Ovary (tissue), 7 donors: ENCODE measurements at regions not wholly inside any gene's neighbourhood (a gene's known extent, or its start where the extent isn't known, plus 50 kb on each side); places are given as distances from the start of the nearest gene placed in this dataset.

Experiments used
- DNase-seq, 5 donors: peaks; one replicate each; pipeline ENCODE4 v3.0.0-alpha.2; 2019 to 2020
- H3K27ac ChIP-seq, 2 donors: fragments of 200-600 bp; one replicate each; pipeline versions ENCODE4 v1.5.1 to v1.8.0; 2019 to 2022
- H3K27me3 ChIP-seq: fragments of 200-600 bp; one replicate; pipeline ENCODE4 v1.8.0; 2022
- H3K36me3 ChIP-seq: fragments of 200-600 bp; sonication (generic); one replicate; pipeline ENCODE4 v1.5.1; 2019
- H3K4me1 ChIP-seq: one replicate; pipeline ENCODE4 v1.8.1; 2013; ENCODE audit warnings: mild to moderate bottlenecking, moderate library complexity; ENCODE audit not compliant: insufficient read depth
- H3K4me3 ChIP-seq: fragments of 200-600 bp; sonication (generic); one replicate; pipeline ENCODE4 v1.5.1; 2017
- H3K9me3 ChIP-seq, 2 donors: fragments of 200-600 bp in 1 of 2; sonication (generic) in 1 of 2; one replicate each; pipeline versions ENCODE4 v1.5.1 to v1.8.1; 2013 to 2019; ENCODE audit warnings: mild to moderate bottlenecking in 1 of 2, moderate library complexity in 1 of 2
- EP300 ChIP-seq: sonication (generic); formaldehyde crosslinking; IDR thresholded peaks from one replicate; pipeline ENCODE4 v1.6.1; 2017; ENCODE audit warnings: antibody characterized with exemption
- POLR2A ChIP-seq: fragments of 450-650 bp; IDR thresholded peaks from one replicate; pipeline ENCODE4 v1.6.1; 2017; ENCODE audit warnings: antibody characterized with exemption, mild to moderate bottlenecking, moderate library complexity
- WGBS, 3 donors: extraction: QIAGEN DNeasy Blood & Tissue Kit in 1 of 3; methylation state at CpG; one replicate each; pipeline versions ENCODE4 v1.1.5 to v1.1.7; 2013 to 2017; 5-methylcytosine and 5-hydroxymethylcytosine counted together
- intact Hi-C, 4 donors: fragments of 100-400 bp; cut with DNase I; formaldehyde crosslinking; loops; one replicate each; pipeline versions ENCODE4 v1.11.0 to v1.15.1; 2022 to 2023
- TF ChIP-seq, protein P1 (sequence below), 3 donors: fragments of 450-650 bp in 2 of 3; fragments of 200-600 bp in 1 of 3; IDR thresholded peaks; one replicate each; pipeline versions ENCODE4 v1.5.1 to v1.8.0; 2016 to 2022; ENCODE audit warnings: antibody characterized with exemption in 3 of 3, mild to moderate bottlenecking in 1 of 3
- donor health status: DM: no; HTN: no; CAD: no; lungs with moderate emphysema.
- donor health status: DM: no; HTN: no; CAD: no.
- donor health status: Bipolar disorder and iron deficiency.
- donor health status: DM: no; HTN: no; CAD: no.
- donor health status: DM: yes; HTN: yes; CAD: no.

DNA sequence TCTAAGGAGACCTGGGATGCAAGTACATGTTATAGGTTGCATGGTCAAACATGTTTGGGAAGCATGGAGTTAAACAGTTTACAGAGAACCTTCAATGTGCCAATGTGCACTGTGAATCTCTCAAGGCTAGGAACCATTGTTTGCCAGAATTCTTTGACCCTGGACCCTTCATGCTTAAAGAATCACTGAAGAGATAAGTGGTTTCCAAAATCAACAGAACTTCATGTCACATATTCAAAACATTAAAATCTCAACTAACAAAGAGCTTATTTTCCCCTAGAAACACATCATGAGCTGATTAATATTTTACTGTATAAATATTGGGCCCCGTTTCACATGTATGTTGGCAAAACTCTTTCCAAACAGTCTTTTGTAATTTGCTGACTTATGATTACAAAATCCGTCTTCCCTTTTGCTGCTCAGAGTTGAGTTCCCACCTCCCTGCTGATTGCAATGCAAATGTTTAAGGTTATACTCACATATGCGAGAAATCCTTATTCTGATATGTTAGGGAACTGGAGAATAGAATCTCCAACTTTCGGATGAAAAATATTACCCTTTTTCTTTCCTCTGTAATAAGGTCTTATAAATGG lies 380.2 kb downstream of the DIPK2A start:
- Histone ChIP-seq H3K4me3 (no peak overlapping the region), H3K9me3 (no peaks in the 10 kb centered on the region), H3K4me1 (no peaks in the 10 kb centered on the region), H3K27ac (no peak overlapping the region), H3K36me3 (no peaks in the 10 kb centered on the region), H3K27me3 (no peaks in the 10 kb centered on the region)
- no peak for DNase-seq
- TF ChIP-seq POLR2A = no peak
- TF ChIP-seq EP300 = no peak
- TF ChIP-seq, protein P1, sequence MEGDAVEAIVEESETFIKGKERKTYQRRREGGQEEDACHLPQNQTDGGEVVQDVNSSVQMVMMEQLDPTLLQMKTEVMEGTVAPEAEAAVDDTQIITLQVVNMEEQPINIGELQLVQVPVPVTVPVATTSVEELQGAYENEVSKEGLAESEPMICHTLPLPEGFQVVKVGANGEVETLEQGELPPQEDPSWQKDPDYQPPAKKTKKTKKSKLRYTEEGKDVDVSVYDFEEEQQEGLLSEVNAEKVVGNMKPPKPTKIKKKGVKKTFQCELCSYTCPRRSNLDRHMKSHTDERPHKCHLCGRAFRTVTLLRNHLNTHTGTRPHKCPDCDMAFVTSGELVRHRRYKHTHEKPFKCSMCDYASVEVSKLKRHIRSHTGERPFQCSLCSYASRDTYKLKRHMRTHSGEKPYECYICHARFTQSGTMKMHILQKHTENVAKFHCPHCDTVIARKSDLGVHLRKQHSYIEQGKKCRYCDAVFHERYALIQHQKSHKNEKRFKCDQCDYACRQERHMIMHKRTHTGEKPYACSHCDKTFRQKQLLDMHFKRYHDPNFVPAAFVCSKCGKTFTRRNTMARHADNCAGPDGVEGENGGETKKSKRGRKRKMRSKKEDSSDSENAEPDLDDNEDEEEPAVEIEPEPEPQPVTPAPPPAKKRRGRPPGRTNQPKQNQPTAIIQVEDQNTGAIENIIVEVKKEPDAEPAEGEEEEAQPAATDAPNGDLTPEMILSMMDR (IDR thresholded peaks at IDR 0.05) = no peak
- WGBS, 3 donors = 31 to 47% (median 41%) methylated on average over 4 of the region's 4 CpGs
- intact Hi-C loops = no loop called here

DNA sequence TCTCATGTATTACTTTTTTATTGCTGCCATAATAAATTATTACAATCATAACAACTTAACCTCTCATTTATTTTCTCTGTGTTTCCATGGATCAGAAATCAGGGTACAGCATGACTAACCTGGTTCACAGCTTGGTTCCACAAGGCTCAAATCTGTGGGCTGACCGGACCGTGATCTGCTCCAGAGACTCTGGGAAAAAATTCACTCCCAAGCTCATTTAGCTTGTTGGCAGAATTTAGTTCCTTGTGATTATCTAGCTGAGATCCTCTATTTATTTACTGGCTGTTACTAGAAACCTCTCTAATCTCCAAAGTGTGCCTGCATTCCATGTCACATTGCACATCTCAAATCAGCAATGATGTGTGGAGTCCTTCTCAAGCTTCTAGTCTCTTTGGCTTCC lies 386.6 kb downstream of the DIPK2A start:
- intact Hi-C loops = no loop called here
- TF ChIP-seq POLR2A (no peak), EP300 (no peak)
- TF ChIP-seq, protein P1 (IDR thresholded peaks at IDR 0.05) = no peak
- no peaks in the 10 kb centered on the region for H3K4me1 ChIP-seq
- H3K27ac ChIP-seq = no peak overlapping the region
- no peaks in the 10 kb centered on the region for H3K9me3 ChIP-seq
- no peaks in the 10 kb centered on the region for H3K36me3 ChIP-seq
- WGBS, 3 donors = 44 to 48% (median 47%) methylated on average over 2 of the region's 2 CpGs
- no peak overlapping the region for H3K4me3 ChIP-seq
- DNase-seq = no peak
- H3K27me3 ChIP-seq = no peaks in the 10 kb centered on the region

DNA sequence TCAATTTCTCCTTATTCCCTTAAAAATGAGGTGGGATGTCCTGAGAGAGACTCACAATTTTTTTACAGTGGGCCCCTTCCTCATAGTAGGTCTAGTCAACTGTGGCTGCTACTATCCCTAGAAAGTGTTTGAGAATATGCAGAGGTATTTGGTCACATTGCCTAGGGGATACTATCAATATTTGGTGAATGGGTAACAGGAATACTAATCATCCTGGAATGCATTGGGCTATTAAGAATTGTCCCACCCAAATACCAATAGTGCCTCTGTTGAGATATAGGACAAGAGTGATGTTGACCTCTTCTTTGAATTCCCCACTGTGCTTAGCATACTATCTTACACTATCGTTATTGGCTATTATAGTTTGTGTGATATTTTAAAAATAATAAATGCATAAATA lies 389.4 kb downstream of the DIPK2A start:
- Histone ChIP-seq H3K9me3 (no peaks in the 10 kb centered on the region), H3K27me3 (no peaks in the 10 kb centered on the region), H3K36me3 (no peaks in the 10 kb centered on the region), H3K4me1 (no peaks in the 10 kb centered on the region), H3K27ac (no peak overlapping the region), H3K4me3 (no peak overlapping the region)
- TF ChIP-seq POLR2A = no peak
- TF ChIP-seq, protein P1 (IDR thresholded peaks at IDR 0.05) = no peak
- no peak for TF ChIP-seq EP300
- intact Hi-C loops = no loop called here
- no peak for DNase-seq
- WGBS, 3 donors = 79 to 94% (median 91%) methylated on average over 1 of the region's 1 CpG

DNA sequence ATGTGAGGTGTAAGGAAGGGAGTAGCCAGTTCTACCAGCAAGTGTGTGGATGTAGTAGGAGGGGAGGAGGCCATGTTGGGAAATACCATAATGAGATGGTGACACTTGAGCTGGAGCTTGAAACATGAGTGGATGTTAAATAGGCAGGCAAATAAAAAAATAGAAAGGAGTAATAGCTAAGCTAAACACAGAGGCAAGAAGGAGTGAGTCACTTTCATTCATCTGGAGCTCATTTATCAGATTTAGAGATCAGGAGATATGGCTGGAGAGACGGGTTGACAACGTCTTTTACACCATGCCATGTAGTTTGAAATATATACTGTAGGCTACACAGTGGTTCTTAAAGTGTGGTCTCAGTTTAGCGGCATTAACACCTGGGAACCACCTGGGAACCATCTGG lies 390.5 kb downstream of the DIPK2A start:
- Histone ChIP-seq H3K9me3 (no peaks in the 10 kb centered on the region), H3K4me3 (no peak overlapping the region), H3K4me1 (no peaks in the 10 kb centered on the region), H3K27me3 (no peaks in the 10 kb centered on the region), H3K27ac (no peak overlapping the region), H3K36me3 (no peaks in the 10 kb centered on the region)
- no peak for DNase-seq
- TF ChIP-seq POLR2A (no peak), EP300 (no peak)
- TF ChIP-seq, protein P1 (IDR thresholded peaks at IDR 0.05) = no peak
- intact Hi-C loops = no loop called here
- WGBS, 3 donors = 89 to 93% (median 92%) methylated on average over 3 of the region's 3 CpGs
